Spleen (tissue), 7 donors: ENCODE measurements at regions not wholly inside any gene's neighbourhood (a gene's known extent, or its start where the extent isn't known, plus 50 kb on each side); places are given as distances from the start of the nearest gene placed in this dataset.

Experiments
- CTCF ChIP-seq, 11 experiments: fragments of 200-600 bp in 7 of 11; fragments of 450-650 bp in 4 of 11; sonication (generic) in 4 of 11; IDR thresholded peaks in 8 of 11; conservative IDR thresholded peaks in 3 of 11; 1 replicate in 7 of 11; 2 replicates in 4 of 11; pipeline versions ENCODE4 v1.4.0 to v1.8.0; 2016 to 2021; ENCODE audit warnings: antibody characterized with exemption in 11 of 11, inconsistent platforms in 4 of 11, mild to moderate bottlenecking in 1 of 11
- POLR2A ChIP-seq, 3 donors: fragments of 450-650 bp; IDR thresholded peaks; one replicate each; pipeline ENCODE4 v1.5.1; 2017; ENCODE audit warnings: antibody characterized with exemption in 3 of 3, mild to moderate bottlenecking in 1 of 3
- POLR2AphosphoS5 ChIP-seq, 3 donors: sonication (generic); formaldehyde crosslinking; IDR thresholded peaks; one replicate each; pipeline ENCODE4 v1.5.1; 2017; ENCODE audit warnings: antibody characterized with exemption in 3 of 3
- donor health status: DM: no; HTN: no; CAD: no; lungs with moderate emphysema.
- donor health status: DM: no; HTN: no; CAD: no.
- donor health status: DM: no; HTN: no; CAD: no.

DNA sequence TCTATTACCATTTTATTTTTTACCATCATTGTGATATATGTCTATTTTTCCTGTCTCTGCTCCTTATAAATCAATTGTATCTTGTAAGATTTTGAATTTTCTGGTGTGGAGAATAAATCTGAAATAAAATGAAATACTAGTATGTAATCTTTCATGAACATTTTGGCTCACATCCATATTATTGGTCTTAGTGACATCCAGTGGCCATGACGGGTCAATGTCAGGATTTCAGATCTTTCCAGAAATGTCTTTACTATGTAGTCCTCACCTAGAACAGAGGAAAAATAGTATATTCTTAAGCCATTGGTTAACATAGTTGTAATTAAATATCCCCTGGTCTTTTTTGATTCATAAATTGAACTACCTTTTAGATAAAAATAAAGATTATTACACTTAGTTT, 109.8 kb upstream of the GPC6 start:
- TF ChIP-seq POLR2A (IDR thresholded peaks at IDR 0.05) (no peak), CTCF (IDR thresholded peaks at IDR 0.05 in 8 of 11, conservative IDR thresholded peaks at IDR 0.05 in 3 of 11) (no peak), POLR2AphosphoS5 (IDR thresholded peaks at IDR 0.05) (no peak)
